MM.1S (cell line): ENCODE measurements at regions not wholly inside any gene's neighbourhood (a gene's known extent, or its start where the extent isn't known, plus 50 kb on each side); places are given as distances from the start of the nearest gene placed in this dataset.
"Not testable (repeated sequence)": the region's sequence is repeated elsewhere in the genome, so short reads cannot be mapped to it uniquely, and the experiment has no call there.

Experiments used
- CTCF ChIP-seq: fragments of 300-600 bp; sonication (generic); IDR thresholded peaks from 2 replicates; pipeline ENCODE4 v1.5.1; 2016; ENCODE audit warnings: antibody characterized with exemption, low read length, mixed read lengths
- EZH2 ChIP-seq: fragments of 300-600 bp; sonication (generic); optimal IDR thresholded peaks from 2 replicates; pipeline ENCODE3; 2017; ENCODE audit warnings: low read depth, mild to moderate bottlenecking, antibody characterized with exemption, low read length, mixed read lengths
- EZH2phosphoT487 ChIP-seq: fragments of 300-600 bp; sonication (generic); IDR thresholded peaks from 2 replicates; pipeline ENCODE4 v1.6.1; 2018; ENCODE audit warnings: antibody characterized with exemption, low read length

DNA sequence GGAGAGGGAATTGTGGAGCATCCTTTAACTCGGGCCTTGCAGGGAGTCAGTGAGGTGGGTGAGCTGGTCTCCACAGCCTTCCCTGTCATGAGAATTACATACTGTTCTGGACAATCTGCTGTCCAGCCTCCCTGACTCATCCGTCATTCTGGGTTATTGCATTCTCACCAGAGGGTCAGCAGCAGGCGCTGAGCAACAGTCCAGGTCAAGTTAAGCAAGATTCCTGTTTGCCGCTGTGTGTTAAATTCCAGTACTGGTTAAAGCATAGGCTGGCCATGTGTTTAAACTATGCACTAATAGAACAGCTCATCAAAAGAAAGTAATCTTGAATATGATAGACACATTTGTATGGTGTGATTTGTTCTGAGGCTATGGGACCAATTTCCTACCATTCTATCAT lies 167.1 kb upstream of the LRRC61 start:
- not testable (repeated sequence) for TF ChIP-seq CTCF, EZH2, EZH2phosphoT487
